ENCODE measurements at regions not wholly inside any gene's neighbourhood (a gene's known extent, or its start where the extent isn't known, plus 50 kb on each side); places are given as distances from the start of the nearest gene placed in this dataset.

GRCh38 chr12:127422935-127423566 lies 843.9 kb upstream of the TMEM132C start:
- Histone ChIP-seq H3K9me3 (no peaks in the 10 kb centered on the region), H3K4me3 (no peak overlapping the region), H3K36me3 (no peaks in the 10 kb centered on the region), H3K27me3 (replicated peaks; ENCODE audit: insufficient read depth) (no peaks in the 10 kb centered on the region), H3K4me1 (ENCODE audit: control insufficient read depth in 1 of 2, low read depth in 2 of 2) (no peaks in the 10 kb centered on the region), H3K27ac (no peak overlapping the region)
- no peak for TF ChIP-seq CTCF (IDR thresholded peaks at IDR 0.05)
- no peak for ATAC-seq (ENCODE audit: insufficient number of reproducible peaks, low FRiP score, low read depth)
- no peak for DNase-seq (ENCODE audit: low spot score)

GRCh38 chr12:127425474-127425873 lies 841.5 kb upstream of the TMEM132C start:
- Histone ChIP-seq H3K36me3 (no peaks in the 10 kb centered on the region), H3K4me1 (ENCODE audit: control insufficient read depth in 1 of 2, low read depth in 2 of 2) (no peaks in the 10 kb centered on the region), H3K27ac (no peak overlapping the region), H3K27me3 (replicated peaks; ENCODE audit: insufficient read depth) (no peaks in the 10 kb centered on the region), H3K9me3 (no peaks in the 10 kb centered on the region), H3K4me3 (no peak overlapping the region)
- TF ChIP-seq CTCF (IDR thresholded peaks at IDR 0.05): no peak
- ATAC-seq (ENCODE audit: insufficient number of reproducible peaks, low FRiP score, low read depth): no peak
- DNase-seq (ENCODE audit: low spot score): no peak

DNA sequence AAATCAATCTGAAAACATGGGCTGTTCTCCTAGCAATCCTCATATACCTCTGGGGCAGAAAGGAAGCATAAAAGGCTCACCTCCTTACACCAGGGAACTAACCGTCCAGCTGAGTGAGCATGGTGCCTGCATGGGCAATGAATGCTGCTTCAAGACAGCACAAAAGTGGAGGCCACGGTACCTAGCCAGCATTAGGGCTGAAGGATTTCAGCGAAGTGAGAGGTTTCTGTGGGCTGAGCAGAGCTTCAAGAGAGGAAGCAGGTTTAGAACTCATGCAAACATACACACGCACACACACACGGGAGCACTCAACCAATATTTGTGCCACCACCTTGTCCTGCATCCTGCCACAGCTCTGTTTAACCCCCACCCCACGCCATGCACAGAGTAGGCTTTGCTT lies 838.5 kb upstream of the TMEM132C start:
- H3K4me3 ChIP-seq: no peak overlapping the region
- H3K9me3 ChIP-seq: no peaks in the 10 kb centered on the region
- H3K27ac ChIP-seq: no peak overlapping the region
- H3K27me3 ChIP-seq (replicated peaks; ENCODE audit: insufficient read depth): no peaks in the 10 kb centered on the region
- no peaks in the 10 kb centered on the region for H3K4me1 ChIP-seq (ENCODE audit: control insufficient read depth in 1 of 2, low read depth in 2 of 2)
- no peaks in the 10 kb centered on the region for H3K36me3 ChIP-seq
- TF ChIP-seq CTCF (IDR thresholded peaks at IDR 0.05): no peak
- ATAC-seq (ENCODE audit: insufficient number of reproducible peaks, low FRiP score, low read depth): no peak
- no peak for DNase-seq (ENCODE audit: low spot score)

DNA sequence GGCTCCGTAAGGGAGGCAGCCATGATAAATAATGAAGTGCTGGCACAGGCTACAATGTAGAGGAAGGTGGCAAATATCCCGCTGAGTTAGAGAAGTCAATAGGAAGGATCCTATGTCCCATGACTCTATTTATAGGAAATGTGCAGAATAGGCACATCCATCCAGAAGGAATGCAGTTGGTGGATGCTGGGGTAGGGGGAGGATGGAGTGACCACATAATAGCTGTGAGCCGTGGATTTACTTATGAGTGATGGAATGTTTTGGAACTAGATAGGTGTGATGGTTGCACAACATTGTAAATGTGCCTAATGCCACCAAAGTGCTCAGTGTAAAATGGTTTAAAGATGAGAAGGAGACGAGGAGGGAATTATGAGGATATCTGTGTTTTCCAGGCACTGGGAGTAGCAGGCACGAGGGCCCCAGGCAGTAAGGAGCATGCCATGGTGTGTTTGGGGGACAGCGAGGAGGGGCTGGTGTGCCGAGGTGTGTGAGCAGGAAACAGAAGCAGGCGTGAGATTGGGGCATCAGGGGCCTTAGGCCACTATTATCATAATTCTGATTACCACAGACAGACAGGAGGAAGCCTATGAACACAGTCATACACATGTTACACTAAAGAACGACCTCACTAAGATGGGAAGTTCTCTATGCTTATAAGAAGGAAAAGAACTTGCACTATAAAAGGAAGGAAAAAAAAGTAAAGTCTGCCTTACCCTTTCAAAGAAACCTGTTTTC lies 837.3 kb upstream of the TMEM132C start:
- TF ChIP-seq CTCF (IDR thresholded peaks at IDR 0.05): no peak
- Histone ChIP-seq H3K36me3 (no peaks in the 10 kb centered on the region), H3K27ac (no peak overlapping the region), H3K4me3 (no peak overlapping the region), H3K4me1 (ENCODE audit: control insufficient read depth in 1 of 2, low read depth in 2 of 2) (no peaks in the 10 kb centered on the region), H3K9me3 (no peaks in the 10 kb centered on the region), H3K27me3 (replicated peaks; ENCODE audit: insufficient read depth) (no peaks in the 10 kb centered on the region)
- ATAC-seq (ENCODE audit: insufficient number of reproducible peaks, low FRiP score, low read depth) (no peak), DNase-seq (ENCODE audit: low spot score) (no peak)

GRCh38 chr12:127430401-127430800 lies 836.6 kb upstream of the TMEM132C start:
- Histone ChIP-seq H3K9me3 (no peaks in the 10 kb centered on the region), H3K27me3 (replicated peaks; ENCODE audit: insufficient read depth) (no peaks in the 10 kb centered on the region), H3K36me3 (no peaks in the 10 kb centered on the region), H3K27ac (no peak overlapping the region), H3K4me3 (no peak overlapping the region), H3K4me1 (ENCODE audit: control insufficient read depth in 1 of 2, low read depth in 2 of 2) (no peaks in the 10 kb centered on the region)
- no peak for TF ChIP-seq CTCF (IDR thresholded peaks at IDR 0.05)
- DNase-seq (ENCODE audit: low spot score) (no peak), ATAC-seq (ENCODE audit: insufficient number of reproducible peaks, low FRiP score, low read depth) (no peak)
